Esophagus squamous epithelium (tissue), 4 donors: ENCODE measurements at regions not wholly inside any gene's neighbourhood (a gene's known extent, or its start where the extent isn't known, plus 50 kb on each side); places are given as distances from the start of the nearest gene placed in this dataset.

Experiments used
- CTCF ChIP-seq, 6 experiments: fragments of 450-650 bp in 4 of 6; fragments of 200-600 bp in 2 of 6; sonication (generic) in 2 of 6; IDR thresholded peaks; one replicate each; pipeline ENCODE4 v1.5.1; 2016 to 2019; ENCODE audit warnings: antibody characterized with exemption in 6 of 6, mild to moderate bottlenecking in 4 of 6, moderate library complexity in 4 of 6
- POLR2A ChIP-seq, 4 donors: fragments of 450-650 bp; IDR thresholded peaks; one replicate each; pipeline ENCODE4 v1.6.1; 2017; ENCODE audit warnings: antibody characterized with exemption in 4 of 4, mild to moderate bottlenecking in 4 of 4, moderate library complexity in 3 of 4

GRCh38 chr16:64403352-64403751 is 718.5 kb downstream of the CDH11 start:
- no peak for TF ChIP-seq CTCF (IDR thresholded peaks at IDR 0.05)
- no peak for TF ChIP-seq POLR2A (IDR thresholded peaks at IDR 0.05)
